Parathyroid adenoma (tissue), 2 donors: ENCODE measurements at regions not wholly inside any gene's neighbourhood (a gene's known extent, or its start where the extent isn't known, plus 50 kb on each side); places are given as distances from the start of the nearest gene placed in this dataset.

ENCODE experiments used
- H2AFZ ChIP-seq: fragments of 300-600 bp; sonication (generic); one replicate; pipeline ENCODE4 v1.7.0; 2017; ENCODE audit warnings: antibody characterized with exemption, mild to moderate bottlenecking
- H3K27ac ChIP-seq: fragments of 300-600 bp; sonication (generic); one replicate; pipeline ENCODE4 v1.7.0; 2017
- H3K27me3 ChIP-seq: fragments of 300-600 bp; sonication (generic); one replicate; pipeline ENCODE4 v1.7.0; 2017; ENCODE audit warnings: low read length; ENCODE audit not compliant: control insufficient read depth, insufficient read depth
- H3K36me3 ChIP-seq: fragments of 300-600 bp; sonication (generic); one replicate; pipeline ENCODE4 v1.7.0; 2017; ENCODE audit warnings: low read length; ENCODE audit not compliant: control insufficient read depth, insufficient read depth
- H3K4me1 ChIP-seq: fragments of 300-600 bp; sonication (generic); one replicate; pipeline ENCODE4 v1.7.0; 2017; ENCODE audit warnings: control low read depth
- H3K4me2 ChIP-seq: fragments of 300-600 bp; sonication (generic); one replicate; pipeline ENCODE4 v1.7.0; 2017; ENCODE audit warnings: low read length
- H3K4me3 ChIP-seq: fragments of 300-600 bp; sonication (generic); one replicate; pipeline ENCODE4 v1.7.0; 2017; ENCODE audit warnings: low read depth, low read length
- H3K79me2 ChIP-seq: fragments of 300-600 bp; sonication (generic); one replicate; pipeline ENCODE4 v1.7.0; 2017; ENCODE audit warnings: control low read depth
- H3K9ac ChIP-seq: fragments of 300-600 bp; sonication (generic); one replicate; pipeline ENCODE4 v1.7.0; 2017; ENCODE audit warnings: mild to moderate bottlenecking
- H3K9me3 ChIP-seq: fragments of 300-600 bp; sonication (generic); one replicate; pipeline ENCODE4 v1.7.0; 2017; ENCODE audit warnings: low read length; ENCODE audit not compliant: control insufficient read depth
- TF ChIP-seq, protein P1 (sequence below): fragments of 300-600 bp; sonication (generic); IDR thresholded peaks from one replicate; pipeline ENCODE4 v1.7.0; 2017; ENCODE audit warnings: antibody characterized with exemption, mild to moderate bottlenecking
- donor health status: primary hyperparathyroidism.

DNA sequence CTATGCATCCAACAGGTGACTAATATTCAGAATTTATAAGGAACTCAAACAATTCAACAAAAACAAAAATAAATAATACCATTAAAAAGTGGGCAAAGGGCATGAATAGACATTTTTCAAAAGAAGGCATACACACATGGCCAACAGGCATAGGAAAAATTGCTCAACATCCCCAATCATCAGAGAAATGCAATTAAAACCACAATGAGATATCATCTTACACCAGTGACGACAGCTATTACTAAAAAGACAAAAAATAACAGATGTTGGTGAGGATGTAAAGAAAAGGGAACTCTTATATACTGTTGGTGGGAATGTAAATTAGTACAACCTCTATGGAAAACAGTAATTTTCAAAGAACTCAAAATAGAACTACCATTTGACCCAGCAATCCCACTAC is 250.4 kb upstream of the N4BP1 start:
- TF ChIP-seq, protein P1, sequence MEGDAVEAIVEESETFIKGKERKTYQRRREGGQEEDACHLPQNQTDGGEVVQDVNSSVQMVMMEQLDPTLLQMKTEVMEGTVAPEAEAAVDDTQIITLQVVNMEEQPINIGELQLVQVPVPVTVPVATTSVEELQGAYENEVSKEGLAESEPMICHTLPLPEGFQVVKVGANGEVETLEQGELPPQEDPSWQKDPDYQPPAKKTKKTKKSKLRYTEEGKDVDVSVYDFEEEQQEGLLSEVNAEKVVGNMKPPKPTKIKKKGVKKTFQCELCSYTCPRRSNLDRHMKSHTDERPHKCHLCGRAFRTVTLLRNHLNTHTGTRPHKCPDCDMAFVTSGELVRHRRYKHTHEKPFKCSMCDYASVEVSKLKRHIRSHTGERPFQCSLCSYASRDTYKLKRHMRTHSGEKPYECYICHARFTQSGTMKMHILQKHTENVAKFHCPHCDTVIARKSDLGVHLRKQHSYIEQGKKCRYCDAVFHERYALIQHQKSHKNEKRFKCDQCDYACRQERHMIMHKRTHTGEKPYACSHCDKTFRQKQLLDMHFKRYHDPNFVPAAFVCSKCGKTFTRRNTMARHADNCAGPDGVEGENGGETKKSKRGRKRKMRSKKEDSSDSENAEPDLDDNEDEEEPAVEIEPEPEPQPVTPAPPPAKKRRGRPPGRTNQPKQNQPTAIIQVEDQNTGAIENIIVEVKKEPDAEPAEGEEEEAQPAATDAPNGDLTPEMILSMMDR = no peak
- H3K9ac ChIP-seq = no peak overlapping the region
- no peaks in the 10 kb centered on the region for H3K9me3 ChIP-seq
- no peak overlapping the region for H3K4me2 ChIP-seq
- no peaks in the 10 kb centered on the region for H3K79me2 ChIP-seq
- no peak overlapping the region for H2AFZ ChIP-seq
- no peaks in the 10 kb centered on the region for H3K36me3 ChIP-seq
- no peak overlapping the region for H3K4me3 ChIP-seq
- no peaks in the 10 kb centered on the region for H3K4me1 ChIP-seq
- H3K27me3 ChIP-seq = no peaks in the 10 kb centered on the region
- H3K27ac ChIP-seq = no peak overlapping the region

DNA sequence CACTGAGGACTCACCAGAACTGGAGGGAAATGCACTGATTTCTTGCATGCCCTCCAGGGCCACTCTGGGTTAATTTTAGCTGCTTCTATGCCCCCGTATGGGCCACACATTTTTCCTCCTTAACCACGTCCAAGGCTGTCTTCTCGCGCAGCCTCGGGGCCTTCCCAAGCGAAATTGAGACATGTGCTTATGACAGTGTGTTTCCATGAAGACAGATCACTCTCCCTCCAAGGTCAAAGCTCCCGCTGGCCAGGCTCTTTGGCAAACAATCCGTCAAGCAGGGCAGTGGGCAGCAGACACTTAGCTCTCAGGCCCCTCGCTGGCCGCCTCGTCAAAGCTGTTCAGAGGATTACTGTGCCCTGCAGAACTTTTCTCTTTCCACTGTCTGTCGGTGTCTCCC is 243.0 kb upstream of the N4BP1 start:
- no peak overlapping the region for H2AFZ ChIP-seq
- H3K4me3 ChIP-seq = no peak overlapping the region
- no peak overlapping the region for H3K9ac ChIP-seq
- TF ChIP-seq, protein P1 = no peak
- no peaks in the 10 kb centered on the region for H3K36me3 ChIP-seq
- H3K4me1 ChIP-seq = no peaks in the 10 kb centered on the region
- H3K4me2 ChIP-seq = no peak overlapping the region
- no peaks in the 10 kb centered on the region for H3K27me3 ChIP-seq
- no peaks in the 10 kb centered on the region for H3K9me3 ChIP-seq
- H3K79me2 ChIP-seq = no peaks in the 10 kb centered on the region
- H3K27ac ChIP-seq = no peak overlapping the region

DNA sequence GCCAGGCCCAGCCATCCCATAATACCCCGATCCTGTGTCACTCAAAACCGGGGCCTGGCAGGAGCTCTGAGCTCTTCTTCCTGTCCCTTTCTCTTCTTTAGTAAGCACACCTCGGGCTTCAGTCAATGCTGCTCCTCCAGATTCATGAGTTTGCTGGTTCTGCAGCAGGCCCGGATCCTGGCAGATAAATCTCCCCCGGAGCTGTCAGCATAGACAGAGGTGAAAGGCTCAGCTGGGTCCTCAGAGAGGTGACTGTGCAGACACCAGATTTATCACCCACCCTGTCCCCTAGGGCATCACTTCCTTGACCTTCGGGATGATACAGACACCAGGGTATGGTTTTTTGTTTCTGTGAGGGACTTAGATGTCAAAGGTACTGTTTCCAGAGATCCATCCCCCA is 242.5 kb upstream of the N4BP1 start:
- H3K9me3 ChIP-seq = no peaks in the 10 kb centered on the region
- H3K79me2 ChIP-seq = no peaks in the 10 kb centered on the region

DNA sequence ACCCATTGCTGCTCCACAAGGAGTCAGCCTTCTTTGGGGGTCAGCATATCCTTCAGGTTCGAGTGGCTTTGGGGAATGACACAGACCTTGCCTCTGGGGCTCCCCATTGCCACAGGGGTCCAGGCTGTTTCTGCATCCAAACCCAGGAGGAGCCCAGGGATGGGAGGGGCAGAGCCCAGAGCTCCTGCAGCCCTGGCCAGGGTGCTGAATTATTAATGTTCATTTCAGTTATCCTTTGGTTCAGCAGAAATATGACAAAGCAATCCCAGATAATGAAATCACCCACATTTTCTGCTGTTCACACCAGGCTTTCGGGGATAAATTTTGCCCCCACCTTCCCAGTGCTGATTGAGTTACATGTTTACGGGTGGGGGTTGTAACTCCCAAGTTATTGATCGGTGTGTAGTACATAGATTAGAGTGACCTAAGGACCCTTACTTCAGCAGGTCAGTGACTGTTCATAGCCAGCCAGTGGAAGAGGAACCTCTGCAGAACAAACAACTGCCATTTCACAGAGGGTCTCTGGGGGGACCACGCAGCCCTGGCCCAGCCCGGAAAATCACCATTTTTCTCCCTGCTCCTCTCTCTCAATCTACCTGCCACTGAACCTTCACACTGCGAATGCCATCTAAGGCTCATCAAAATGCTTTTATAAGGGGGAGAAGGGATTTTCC is 240.3 kb upstream of the N4BP1 start:
- Histone ChIP-seq H2AFZ (no peak overlapping the region), H3K79me2 (no peaks in the 10 kb centered on the region), H3K27me3 (no peaks in the 10 kb centered on the region), H3K27ac (no peak overlapping the region), H3K9ac (no peak overlapping the region), H3K36me3 (no peaks in the 10 kb centered on the region), H3K4me3 (no peak overlapping the region), H3K9me3 (no peaks in the 10 kb centered on the region), H3K4me2 (no peak overlapping the region), H3K4me1 (no peaks in the 10 kb centered on the region)
- TF ChIP-seq, protein P1 = no peak

More for the DNA sequence above, 242.5 kb upstream of the N4BP1 start:
- Histone ChIP-seq H3K9ac (no peak overlapping the region), H3K4me3 (no peak overlapping the region), H3K27me3 (no peaks in the 10 kb centered on the region), H2AFZ (no peak overlapping the region), H3K36me3 (no peaks in the 10 kb centered on the region), H3K27ac (no peak overlapping the region), H3K4me1 (no peaks in the 10 kb centered on the region), H3K4me2 (no peak overlapping the region)
- TF ChIP-seq, protein P1 = no peak

DNA sequence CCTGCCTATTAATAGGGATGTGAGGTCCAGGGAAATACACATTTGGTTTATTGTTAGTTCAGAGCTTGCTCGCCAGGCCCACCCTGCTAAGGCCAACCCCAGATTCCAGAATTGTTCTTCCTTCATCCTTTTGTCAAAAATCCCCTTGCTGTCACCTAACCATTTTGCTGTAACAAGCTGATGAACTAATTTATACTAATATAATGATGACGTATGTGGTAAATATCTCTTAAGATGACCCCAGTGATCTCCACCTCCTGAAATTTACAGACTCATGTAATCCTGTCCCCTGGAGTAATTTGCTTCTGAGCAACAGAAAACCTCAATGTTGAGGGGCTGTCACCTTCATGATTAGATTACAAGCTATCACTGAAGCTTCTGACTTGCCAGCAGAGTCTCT is 236.3 kb upstream of the N4BP1 start:
- TF ChIP-seq, protein P1 = no peak
- Histone ChIP-seq H3K36me3 (no peaks in the 10 kb centered on the region), H2AFZ (no peak overlapping the region), H3K4me2 (no peak overlapping the region), H3K9ac (no peak overlapping the region), H3K79me2 (no peaks in the 10 kb centered on the region), H3K4me1 (no peaks in the 10 kb centered on the region), H3K27ac (no peak overlapping the region), H3K9me3 (no peaks in the 10 kb centered on the region), H3K27me3 (no peaks in the 10 kb centered on the region), H3K4me3 (no peak overlapping the region)
